COLO829 (cell line): ENCODE measurements at regions not wholly inside any gene's neighbourhood (a gene's known extent, or its start where the extent isn't known, plus 50 kb on each side); places are given as distances from the start of the nearest gene placed in this dataset.
"Not testable (repeated sequence)": the region's sequence is repeated elsewhere in the genome, so short reads cannot be mapped to it uniquely, and the experiment has no call there.

Experiments used
- DNase-seq: peaks from one replicate; pipeline ENCODE4 v3.0.0; 2012; ENCODE audit warnings: low spot score

DNA sequence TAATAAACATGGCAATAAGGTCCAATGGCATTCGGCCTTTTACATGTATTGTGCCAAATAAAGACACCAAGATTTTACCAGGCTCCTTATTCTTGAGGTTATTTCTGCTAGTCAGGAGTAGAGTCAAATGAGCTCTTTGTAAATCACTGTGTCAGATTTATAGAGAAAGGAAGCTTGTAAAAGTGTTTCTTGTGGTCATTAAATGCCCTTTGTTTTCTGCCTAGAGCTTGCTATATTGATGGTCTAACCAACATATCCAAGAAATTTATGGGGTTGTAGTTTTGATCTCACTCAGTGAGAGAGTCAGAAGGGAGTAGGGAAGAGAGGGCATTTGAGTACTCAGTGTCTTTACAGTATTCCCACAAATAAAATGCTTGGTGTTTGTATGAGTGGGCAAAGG is 86.2 kb upstream of the FRMPD4 start:
- DNase-seq = peak; percentile 4

DNA sequence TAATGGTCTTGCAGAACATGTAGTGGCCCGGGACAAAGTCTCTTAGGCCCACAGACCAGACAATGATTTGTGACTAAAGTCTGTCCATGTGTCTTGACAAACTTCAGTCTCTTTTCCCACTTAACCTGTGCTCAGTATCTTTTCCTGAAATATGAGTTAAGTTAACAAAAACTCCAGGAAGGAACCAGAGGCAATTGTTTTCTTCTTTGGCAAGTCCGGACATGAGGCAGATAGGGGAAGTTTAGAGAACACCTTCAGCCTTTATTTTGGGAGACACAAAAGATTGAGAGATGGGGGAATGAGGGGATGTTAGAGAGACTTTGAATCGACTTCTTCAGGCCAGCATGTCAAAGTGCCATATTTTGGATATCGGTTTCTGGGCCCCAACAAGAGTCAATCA is 80.2 kb upstream of the FRMPD4 start:
- DNase-seq = no peak

DNA sequence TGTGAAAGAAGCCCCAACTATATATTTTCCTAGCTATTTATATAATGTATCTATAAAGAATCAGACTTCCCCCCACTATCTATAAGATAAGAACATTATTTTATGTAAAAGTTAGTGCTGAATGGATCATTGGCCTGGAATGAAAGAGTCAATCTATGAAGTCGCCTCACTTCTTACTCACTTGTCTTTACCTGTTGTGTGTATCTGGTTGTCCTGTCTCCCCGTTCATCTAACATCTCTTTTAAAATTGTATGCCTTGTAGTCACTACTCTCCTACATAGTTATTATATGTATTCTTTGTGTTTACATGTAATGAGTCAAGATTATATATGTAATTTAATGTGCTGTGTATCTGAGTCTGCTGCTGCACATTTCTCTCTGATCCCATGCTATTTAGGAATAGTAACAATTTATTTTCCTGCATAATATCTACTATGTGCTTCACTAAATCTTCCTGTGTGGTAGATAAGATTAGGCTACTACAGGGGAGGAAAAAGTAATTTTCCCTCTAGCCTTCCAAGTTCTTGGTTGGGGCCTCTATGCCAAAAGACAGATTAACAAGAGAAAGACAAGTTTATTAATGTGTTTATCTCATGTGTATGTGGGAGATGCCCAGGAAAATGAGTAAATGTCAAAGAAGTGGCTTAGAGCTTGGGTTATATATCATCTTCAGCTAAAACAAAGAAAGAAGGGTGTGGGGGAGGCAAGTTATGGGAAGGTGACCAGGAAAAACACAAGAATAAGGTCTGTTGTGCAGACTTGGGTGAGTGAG is 77.6 kb upstream of the FRMPD4 start:
- DNase-seq = no peak

DNA sequence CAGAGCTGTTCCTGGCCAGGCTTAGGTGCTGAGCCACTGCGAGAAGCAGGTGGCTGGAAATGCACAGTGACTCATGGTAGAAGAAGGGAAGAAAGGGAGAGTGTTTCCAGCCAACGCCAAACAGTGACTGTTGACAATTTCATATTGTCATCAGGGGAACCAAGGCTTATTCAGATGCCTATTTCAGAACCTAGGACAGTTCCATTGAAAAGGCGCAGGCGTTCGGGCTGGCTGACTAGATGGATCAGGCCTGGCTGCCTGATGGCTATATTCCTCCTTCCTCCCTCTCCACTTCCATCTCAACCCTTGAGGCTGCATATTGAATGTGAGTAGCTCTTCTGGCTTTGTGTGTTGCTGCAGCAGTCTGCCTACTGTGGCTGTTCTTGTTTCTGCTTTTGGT is 73.0 kb upstream of the FRMPD4 start:
- DNase-seq = peak; percentile 12

DNA sequence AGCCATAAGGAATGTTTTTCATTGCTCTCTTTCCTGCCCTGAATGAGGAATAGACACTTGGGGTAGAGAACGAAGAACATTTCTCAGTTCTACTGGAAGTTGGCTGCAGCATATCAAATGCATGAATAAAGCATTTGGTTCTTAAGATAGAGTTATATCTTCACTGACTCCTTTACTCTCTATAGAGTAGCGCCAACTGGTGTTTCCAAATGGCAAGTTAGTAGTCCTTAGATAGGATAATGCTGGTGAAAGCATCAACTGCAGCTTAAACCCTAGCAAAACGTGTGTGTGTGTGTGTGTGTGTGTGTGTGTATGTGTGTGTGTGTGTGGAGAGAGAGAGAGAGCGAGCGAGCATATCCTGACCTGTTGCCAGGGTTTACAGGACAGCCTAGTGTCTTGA is 62.2 kb upstream of the FRMPD4 start:
- peak; percentile 7 for DNase-seq

DNA sequence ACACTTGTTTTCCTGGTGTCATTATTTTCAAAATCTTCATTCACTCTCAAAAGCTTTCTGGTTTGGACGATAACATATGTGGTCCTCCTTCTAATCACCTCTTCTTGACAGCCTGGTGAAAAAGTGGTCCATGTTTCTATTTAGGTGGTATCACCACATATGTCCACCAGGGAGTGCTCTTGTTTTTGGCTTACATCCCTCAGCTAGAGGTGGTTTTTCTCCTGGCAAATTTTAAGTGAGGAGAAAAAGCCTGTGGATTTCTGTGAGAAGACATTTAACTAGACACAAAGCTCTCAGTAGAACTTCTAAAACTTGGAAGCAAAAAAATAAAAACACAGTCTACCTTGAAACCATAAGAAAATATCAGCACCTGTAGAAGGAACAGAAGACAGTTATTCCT is 58.0 kb upstream of the FRMPD4 start:
- DNase-seq = peak; percentile 4

DNA sequence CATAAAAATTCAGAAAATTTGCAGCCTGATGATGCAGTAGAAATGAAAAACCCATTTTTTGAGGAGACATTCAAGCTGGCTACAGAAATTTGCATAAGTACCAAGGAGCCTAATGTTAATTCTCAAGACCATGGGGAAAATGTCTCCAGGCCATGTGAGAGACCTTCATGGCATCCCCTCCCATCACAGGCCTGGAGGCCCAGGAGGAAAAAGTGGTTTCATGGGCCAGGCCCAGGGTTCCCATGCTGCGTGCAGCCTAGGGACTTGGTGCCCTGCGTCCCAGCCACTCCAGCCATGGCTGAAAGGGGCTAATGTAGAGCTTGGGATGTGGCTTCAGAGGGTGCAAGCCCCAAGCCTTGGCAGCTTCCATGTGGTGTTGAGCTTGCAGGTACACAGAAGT is 55.3 kb upstream of the FRMPD4 start:
- not testable (repeated sequence) for DNase-seq
